GM19468 (cell line): ENCODE measurements at regions not wholly inside any gene's neighbourhood (a gene's known extent, or its start where the extent isn't known, plus 50 kb on each side); places are given as distances from the start of the nearest gene placed in this dataset.
"Not testable (repeated sequence)": the region's sequence is repeated elsewhere in the genome, so short reads cannot be mapped to it uniquely, and the experiment has no call there.

Experiments
- ATAC-seq: cut with Tn5 transposase; IDR thresholded peaks from one replicate; pipeline ENCODE4 v1.9.1; 2021; ENCODE audit warnings: mild to moderate bottlenecking, moderate library complexity, moderate number of reproducible peaks; ENCODE audit not compliant: unreplicated experiment; ENCODE audit errors: extremely low read depth

GRCh38 chr9:26214713-26215444 lies 536.6 kb upstream of the TUSC1 start:
- not testable (repeated sequence) for ATAC-seq

GRCh38 chr9:26210338-26210851 lies 532.2 kb upstream of the TUSC1 start:
- ATAC-seq: no peak

GRCh38 chr9:26205261-26205660 lies 527.0 kb upstream of the TUSC1 start:
- no peak for ATAC-seq

- no peak for ATAC-seq
Observed at GRCh38 chr9:26193237-26193636, 515.0 kb upstream of the TUSC1 start.

GRCh38 chr9:26191711-26192110 lies 513.5 kb upstream of the TUSC1 start:
- ATAC-seq: no peak

GRCh38 chr9:26181836-26182235 lies 503.6 kb upstream of the TUSC1 start:
- no peak for ATAC-seq

- ATAC-seq: no peak
Observed at GRCh38 chr9:26176628-26177027, 498.4 kb upstream of the TUSC1 start.

GRCh38 chr9:26175264-26175663 lies 497.0 kb upstream of the TUSC1 start:
- no peak for ATAC-seq

- ATAC-seq: no peak
Observed at GRCh38 chr9:26172301-26172700, 494.1 kb upstream of the TUSC1 start.

GRCh38 chr9:26171691-26172090 lies 493.4 kb upstream of the TUSC1 start:
- ATAC-seq: no peak

- ATAC-seq: no peak
Observed at GRCh38 chr9:26170190-26170589, 491.9 kb upstream of the TUSC1 start.

- no peak for ATAC-seq
Observed at GRCh38 chr9:26169708-26170107, 491.5 kb upstream of the TUSC1 start.

- ATAC-seq: no peak
Observed at GRCh38 chr9:26166537-26166936, 488.3 kb upstream of the TUSC1 start.

- ATAC-seq: no peak
Observed at GRCh38 chr9:26165426-26165825, 487.2 kb upstream of the TUSC1 start.

GRCh38 chr9:26163931-26164330 lies 485.7 kb upstream of the TUSC1 start:
- no peak for ATAC-seq

GRCh38 chr9:26159575-26160392 lies 481.5 kb upstream of the TUSC1 start:
- ATAC-seq: no peak

GRCh38 chr9:26158631-26159150 lies 480.4 kb upstream of the TUSC1 start:
- no peak for ATAC-seq

- ATAC-seq: peak; percentile 25
Observed at GRCh38 chr9:26157411-26157810, 479.2 kb upstream of the TUSC1 start.

- ATAC-seq: no peak
Observed at GRCh38 chr9:26152350-26152749, 474.1 kb upstream of the TUSC1 start.

GRCh38 chr9:26148128-26148527 lies 469.9 kb upstream of the TUSC1 start:
- ATAC-seq: no peak

GRCh38 chr9:26145938-26146337 lies 467.7 kb upstream of the TUSC1 start:
- no peak for ATAC-seq
